ENCODE measurements at regions not wholly inside any gene's neighbourhood (a gene's known extent, or its start where the extent isn't known, plus 50 kb on each side); places are given as distances from the start of the nearest gene placed in this dataset.
A peak's percentile ranks its signal among the peaks of the same experiment; 100 is the strongest.

GRCh38 chr4:119748853-119749252 lies 120.2 kb upstream of the PDE5A start:
- DNase-seq (ENCODE audit: low spot score) = no peak

- DNase-seq (ENCODE audit: low spot score) = no peak
These were observed 118.3 kb upstream of the PDE5A start for GRCh38 chr4:119746951-119747350.

- no peak for DNase-seq (ENCODE audit: low spot score)
These were observed 116.7 kb upstream of the PDE5A start for GRCh38 chr4:119745351-119745750.

GRCh38 chr4:119744580-119744979 lies 116.0 kb upstream of the PDE5A start:
- no peak for DNase-seq (ENCODE audit: low spot score)

GRCh38 chr4:119743644-119744043 lies 115.0 kb upstream of the PDE5A start:
- DNase-seq (ENCODE audit: low spot score) = no peak

- no peak for DNase-seq (ENCODE audit: low spot score)
These were observed 111.2 kb upstream of the PDE5A start for GRCh38 chr4:119739796-119740195.

- peak; percentile 5 for DNase-seq (ENCODE audit: low spot score)
These were observed 110.3 kb upstream of the PDE5A start for GRCh38 chr4:119738901-119739300.

GRCh38 chr4:119736559-119736958 lies 108.0 kb upstream of the PDE5A start:
- DNase-seq (ENCODE audit: low spot score) = no peak

GRCh38 chr4:119735165-119735651 lies 106.6 kb upstream of the PDE5A start:
- peak; percentile 41 for DNase-seq (ENCODE audit: low spot score)

GRCh38 chr4:119733431-119733830 lies 104.8 kb upstream of the PDE5A start:
- DNase-seq (ENCODE audit: low spot score) = no peak

- no peak for DNase-seq (ENCODE audit: low spot score)
These were observed 103.2 kb upstream of the PDE5A start for GRCh38 chr4:119731778-119732177.

- no peak for DNase-seq (ENCODE audit: low spot score)
These were observed 102.6 kb upstream of the PDE5A start for GRCh38 chr4:119731146-119731742.

GRCh38 chr4:119730671-119730950 lies 102.0 kb upstream of the PDE5A start:
- no peak for DNase-seq (ENCODE audit: low spot score)

GRCh38 chr4:119729835-119730670 lies 101.4 kb upstream of the PDE5A start:
- peak; percentile 43 for DNase-seq (ENCODE audit: low spot score)

- DNase-seq (ENCODE audit: low spot score) = no peak
These were observed 100.3 kb upstream of the PDE5A start for GRCh38 chr4:119728692-119729593.

- DNase-seq (ENCODE audit: low spot score) = no peak
These were observed 99.6 kb upstream of the PDE5A start for GRCh38 chr4:119728185-119728584.

- no peak for DNase-seq (ENCODE audit: low spot score)
These were observed 97.9 kb upstream of the PDE5A start for GRCh38 chr4:119726505-119726904.

- DNase-seq (ENCODE audit: low spot score) = peak; percentile 49
These were observed 97.2 kb upstream of the PDE5A start for GRCh38 chr4:119725688-119726330.

- no peak for DNase-seq (ENCODE audit: low spot score)
These were observed 96.4 kb upstream of the PDE5A start for GRCh38 chr4:119725011-119725410.

GRCh38 chr4:119722670-119723069 lies 94.1 kb upstream of the PDE5A start:
- DNase-seq (ENCODE audit: low spot score) = no peak

- DNase-seq (ENCODE audit: low spot score) = no peak
These were observed 93.3 kb upstream of the PDE5A start for GRCh38 chr4:119721878-119722277.
